Skeletal muscle satellite cell (primary cell): ENCODE measurements at regions not wholly inside any gene's neighbourhood (a gene's known extent, or its start where the extent isn't known, plus 50 kb on each side); places are given as distances from the start of the nearest gene placed in this dataset.

ENCODE experiments used
- H3K27me3 ChIP-seq: 2 replicates; pipeline ENCODE4 v1.7.0; 2013; ENCODE audit warnings: low read length; ENCODE audit not compliant: control insufficient read depth, insufficient read depth
- H3K36me3 ChIP-seq: 2 replicates; pipeline ENCODE4 v1.7.0; 2013; ENCODE audit warnings: mild to moderate bottlenecking, control low read depth, low read length; ENCODE audit not compliant: insufficient read depth
- H3K4me1 ChIP-seq: 2 replicates; pipeline ENCODE4 v1.7.0; 2013; ENCODE audit warnings: low read length; ENCODE audit not compliant: control insufficient read depth, insufficient read depth
- H3K4me2 ChIP-seq: 2 replicates; pipeline ENCODE4 v1.7.0; 2013; ENCODE audit warnings: mild to moderate bottlenecking, low read length
- H3K4me3 ChIP-seq: 2 replicates; pipeline ENCODE4 v1.7.0; 2013; ENCODE audit warnings: low read length
- H3K9ac ChIP-seq: 2 replicates; pipeline ENCODE4 v1.7.0; 2013; ENCODE audit warnings: mild to moderate bottlenecking, low read depth, low read length, moderate library complexity
- H3K9me3 ChIP-seq: replicated peaks from 2 replicates; pipeline ENCODE4 v1.7.0; 2013; ENCODE audit warnings: mild to moderate bottlenecking, control low read depth, low read length

GRCh38 chr2:207252979-207253645, 87.4 kb upstream of the KLF7 start:
- no peaks in the 10 kb centered on the region for H3K27me3 ChIP-seq
- peak overlapping the region; percentile 75 for H3K4me2 ChIP-seq
- H3K9ac ChIP-seq = peak overlapping the region; percentile 71
- no peaks in the 10 kb centered on the region for H3K36me3 ChIP-seq
- peak overlapping the region; percentile 35 for H3K4me3 ChIP-seq
- H3K9me3 ChIP-seq = no peaks in the 10 kb centered on the region
- H3K4me1 ChIP-seq = peaks cover 95% of the 10 kb centered on the region

- H3K36me3 ChIP-seq = no peaks in the 10 kb centered on the region
- H3K4me1 ChIP-seq = peaks cover 100% of the 10 kb centered on the region
- no peaks in the 10 kb centered on the region for H3K27me3 ChIP-seq
- peak overlapping the region; percentile 43 for H3K4me3 ChIP-seq
- H3K9me3 ChIP-seq = no peaks in the 10 kb centered on the region
- peak overlapping the region; percentile 84 for H3K9ac ChIP-seq
- H3K4me2 ChIP-seq = peak overlapping the region; percentile 75
Measured at GRCh38 chr2:207253666-207254345, 88.1 kb upstream of the KLF7 start.

GRCh38 chr2:207254591-207255464, 89.1 kb upstream of the KLF7 start:
- H3K9ac ChIP-seq = peak overlapping the region; percentile 84
- H3K4me1 ChIP-seq = peaks cover 100% of the 10 kb centered on the region
- H3K36me3 ChIP-seq = no peaks in the 10 kb centered on the region
- no peaks in the 10 kb centered on the region for H3K9me3 ChIP-seq
- peak overlapping the region; percentile 75 for H3K4me2 ChIP-seq
- H3K4me3 ChIP-seq = peak overlapping the region; percentile 43
- H3K27me3 ChIP-seq = no peaks in the 10 kb centered on the region

GRCh38 chr2:207255565-207256470, 90.1 kb upstream of the KLF7 start:
- H3K4me2 ChIP-seq = peak overlapping the region; percentile 75
- peaks cover 100% of the 10 kb centered on the region for H3K4me1 ChIP-seq
- H3K27me3 ChIP-seq = no peaks in the 10 kb centered on the region
- H3K9me3 ChIP-seq = no peaks in the 10 kb centered on the region
- peak overlapping the region; percentile 84 for H3K9ac ChIP-seq
- H3K4me3 ChIP-seq = peak overlapping the region; percentile 43
- H3K36me3 ChIP-seq = no peaks in the 10 kb centered on the region

- Histone ChIP-seq H3K4me3 (no peak overlapping the region), H3K27me3 (no peaks in the 10 kb centered on the region), H3K4me1 (peaks cover 98% of the 10 kb centered on the region), H3K9ac (peak overlapping the region; percentile 84), H3K4me2 (no peak overlapping the region), H3K36me3 (no peaks in the 10 kb centered on the region), H3K9me3 (no peaks in the 10 kb centered on the region)
Measured at GRCh38 chr2:207256476-207257207, 90.9 kb upstream of the KLF7 start.

GRCh38 chr2:207257251-207258250, 91.8 kb upstream of the KLF7 start:
- peak overlapping the region; percentile 67 for H3K4me2 ChIP-seq
- no peaks in the 10 kb centered on the region for H3K9me3 ChIP-seq
- H3K36me3 ChIP-seq = no peaks in the 10 kb centered on the region
- H3K27me3 ChIP-seq = no peaks in the 10 kb centered on the region
- peak overlapping the region; percentile 76 for H3K9ac ChIP-seq
- peak overlapping the region; percentile 6 for H3K4me3 ChIP-seq
- H3K4me1 ChIP-seq = peaks cover 89% of the 10 kb centered on the region

GRCh38 chr2:207258263-207258991, 92.7 kb upstream of the KLF7 start:
- H3K36me3 ChIP-seq = no peaks in the 10 kb centered on the region
- H3K27me3 ChIP-seq = no peaks in the 10 kb centered on the region
- peak overlapping the region; percentile 76 for H3K9ac ChIP-seq
- no peaks in the 10 kb centered on the region for H3K9me3 ChIP-seq
- peaks cover 81% of the 10 kb centered on the region for H3K4me1 ChIP-seq
- peak overlapping the region; percentile 67 for H3K4me2 ChIP-seq
- H3K4me3 ChIP-seq = peak overlapping the region; percentile 6

- Histone ChIP-seq H3K4me3 (no peak overlapping the region), H3K9ac (no peak overlapping the region), H3K4me1 (peaks cover 65% of the 10 kb centered on the region), H3K4me2 (no peak overlapping the region), H3K27me3 (no peaks in the 10 kb centered on the region), H3K36me3 (no peaks in the 10 kb centered on the region), H3K9me3 (no peaks in the 10 kb centered on the region)
Measured at GRCh38 chr2:207260021-207260420, 94.3 kb upstream of the KLF7 start.

GRCh38 chr2:207260947-207261346, 95.2 kb upstream of the KLF7 start:
- H3K27me3 ChIP-seq = no peaks in the 10 kb centered on the region
- H3K4me1 ChIP-seq = peaks cover 55% of the 10 kb centered on the region
- H3K9ac ChIP-seq = no peak overlapping the region
- H3K4me3 ChIP-seq = no peak overlapping the region
- no peaks in the 10 kb centered on the region for H3K9me3 ChIP-seq
- no peaks in the 10 kb centered on the region for H3K36me3 ChIP-seq
- H3K4me2 ChIP-seq = peak overlapping the region; percentile 26
